Ovary (tissue), 7 donors: ENCODE measurements at regions not wholly inside any gene's neighbourhood (a gene's known extent, or its start where the extent isn't known, plus 50 kb on each side); places are given as distances from the start of the nearest gene placed in this dataset.

Experiments
- DNase-seq, 5 donors: peaks; one replicate each; pipeline ENCODE4 v3.0.0-alpha.2; 2019 to 2020
- H3K27ac ChIP-seq, 2 donors: fragments of 200-600 bp; one replicate each; pipeline versions ENCODE4 v1.5.1 to v1.8.0; 2019 to 2022
- H3K27me3 ChIP-seq: fragments of 200-600 bp; one replicate; pipeline ENCODE4 v1.8.0; 2022
- H3K36me3 ChIP-seq: fragments of 200-600 bp; sonication (generic); one replicate; pipeline ENCODE4 v1.5.1; 2019
- H3K4me1 ChIP-seq: one replicate; pipeline ENCODE4 v1.8.1; 2013; ENCODE audit warnings: mild to moderate bottlenecking, moderate library complexity; ENCODE audit not compliant: insufficient read depth
- H3K4me3 ChIP-seq: fragments of 200-600 bp; sonication (generic); one replicate; pipeline ENCODE4 v1.5.1; 2017
- H3K9me3 ChIP-seq, 2 donors: fragments of 200-600 bp in 1 of 2; sonication (generic) in 1 of 2; one replicate each; pipeline versions ENCODE4 v1.5.1 to v1.8.1; 2013 to 2019; ENCODE audit warnings: mild to moderate bottlenecking in 1 of 2, moderate library complexity in 1 of 2
- CTCF ChIP-seq, 3 donors: fragments of 450-650 bp in 2 of 3; fragments of 200-600 bp in 1 of 3; IDR thresholded peaks; one replicate each; pipeline versions ENCODE4 v1.5.1 to v1.8.0; 2016 to 2022; ENCODE audit warnings: antibody characterized with exemption in 3 of 3, mild to moderate bottlenecking in 1 of 3
- EP300 ChIP-seq: sonication (generic); formaldehyde crosslinking; IDR thresholded peaks from one replicate; pipeline ENCODE4 v1.6.1; 2017; ENCODE audit warnings: antibody characterized with exemption
- POLR2A ChIP-seq: fragments of 450-650 bp; IDR thresholded peaks from one replicate; pipeline ENCODE4 v1.6.1; 2017; ENCODE audit warnings: antibody characterized with exemption, mild to moderate bottlenecking, moderate library complexity
- WGBS, 3 donors: extraction: QIAGEN DNeasy Blood & Tissue Kit in 1 of 3; methylation state at CpG; one replicate each; pipeline versions ENCODE4 v1.1.5 to v1.1.7; 2013 to 2017; 5-methylcytosine and 5-hydroxymethylcytosine counted together
- intact Hi-C, 4 donors: fragments of 100-400 bp; cut with DNase I; formaldehyde crosslinking; loops; one replicate each; pipeline versions ENCODE4 v1.11.0 to v1.15.1; 2022 to 2023
- donor health status: DM: no; HTN: no; CAD: no; lungs with moderate emphysema.
- donor health status: DM: no; HTN: no; CAD: no.
- donor health status: Bipolar disorder and iron deficiency.
- donor health status: DM: no; HTN: no; CAD: no.
- donor health status: DM: yes; HTN: yes; CAD: no.

DNA sequence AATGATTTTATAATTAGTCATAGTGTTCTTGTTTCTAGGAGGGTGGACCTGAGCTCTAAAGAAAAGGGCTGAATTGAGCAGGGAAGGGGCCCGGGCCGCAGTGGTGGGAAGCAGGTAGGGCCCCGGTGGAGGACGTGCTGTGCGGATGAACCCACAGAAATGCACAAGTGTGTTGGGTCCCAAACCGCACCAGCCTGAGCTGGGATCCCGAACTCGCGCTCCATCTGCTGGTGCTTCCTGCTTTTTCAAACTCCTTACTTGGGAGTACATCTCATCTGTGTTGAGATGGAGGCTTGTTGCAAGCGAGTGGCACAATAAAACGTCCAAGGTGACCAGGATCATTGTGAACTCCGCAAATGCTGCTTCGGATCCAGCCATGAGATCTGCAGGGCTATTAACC is 244.8 kb upstream of the IGF1R start:
- Histone ChIP-seq H3K4me1 (no peaks in the 10 kb centered on the region), H3K9me3 (no peaks in the 10 kb centered on the region), H3K36me3 (no peaks in the 10 kb centered on the region), H3K4me3 (no peak overlapping the region), H3K27ac (no peak overlapping the region), H3K27me3 (no peaks in the 10 kb centered on the region)
- intact Hi-C loops, result no loop called here
- no peak for TF ChIP-seq CTCF (IDR thresholded peaks at IDR 0.05)
- no peak for TF ChIP-seq EP300
- TF ChIP-seq POLR2A, result no peak
- DNase-seq, result no peak
- 86 to 92% (median 90%) methylated on average over 13 of the region's 13 CpGs for WGBS, 3 donors

- no peaks in the 10 kb centered on the region for H3K36me3 ChIP-seq
- no peaks in the 10 kb centered on the region for H3K27me3 ChIP-seq
- intact Hi-C loops, result no loop called here
- no peak overlapping the region for H3K27ac ChIP-seq
- DNase-seq, result no peak
- H3K4me1 ChIP-seq, result no peaks in the 10 kb centered on the region
- TF ChIP-seq EP300 (no peak), POLR2A (no peak), CTCF (IDR thresholded peaks at IDR 0.05) (no peak)
- no peak overlapping the region for H3K4me3 ChIP-seq
- H3K9me3 ChIP-seq, result no peaks in the 10 kb centered on the region
- WGBS, 3 donors, result 27 to 40% (median 39%) methylated on average over 2 of the region's 2 CpGs
Measured at GRCh38 chr15:98405013-98405412, 243.3 kb upstream of the IGF1R start.

DNA sequence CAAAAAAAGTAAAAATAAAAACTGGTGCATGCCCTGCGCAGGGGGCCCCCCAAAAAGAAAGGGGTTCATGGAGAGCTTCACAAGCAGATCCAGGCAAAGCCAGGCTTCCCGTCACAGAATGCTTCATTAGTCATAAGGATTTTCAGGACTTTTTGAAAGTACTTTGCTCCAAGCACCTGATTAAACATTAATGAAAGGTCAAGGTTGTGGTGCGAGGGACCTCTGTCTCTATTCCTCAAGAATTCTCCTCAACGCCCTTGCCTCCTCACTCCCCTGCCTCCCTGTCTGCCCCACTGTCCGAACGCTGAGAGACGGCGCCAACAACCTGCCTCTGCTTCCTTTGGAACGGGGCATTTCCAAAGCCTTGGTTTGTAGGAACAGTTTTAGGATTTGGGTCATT is 240.1 kb upstream of the IGF1R start:
- 72 to 91% (median 78%) methylated on average over 9 of the region's 9 CpGs for WGBS, 3 donors
- Histone ChIP-seq H3K9me3 (no peaks in the 10 kb centered on the region), H3K4me1 (no peaks in the 10 kb centered on the region), H3K4me3 (no peak overlapping the region), H3K36me3 (no peaks in the 10 kb centered on the region), H3K27ac (no peak overlapping the region), H3K27me3 (no peaks in the 10 kb centered on the region)
- no peak for DNase-seq
- intact Hi-C loops, result no loop called here
- no peak for TF ChIP-seq EP300
- no peak for TF ChIP-seq CTCF (IDR thresholded peaks at IDR 0.05)
- TF ChIP-seq POLR2A, result no peak

- Histone ChIP-seq H3K4me3 (no peak overlapping the region), H3K4me1 (no peaks in the 10 kb centered on the region), H3K9me3 (no peaks in the 10 kb centered on the region), H3K27ac (no peak overlapping the region), H3K36me3 (no peaks in the 10 kb centered on the region), H3K27me3 (no peaks in the 10 kb centered on the region)
- 78 to 97% (median 82%) methylated on average over 2 of the region's 2 CpGs for WGBS, 3 donors
- intact Hi-C loops, result no loop called here
- DNase-seq, result no peak
- TF ChIP-seq CTCF (IDR thresholded peaks at IDR 0.05), result no peak
- no peak for TF ChIP-seq EP300
- TF ChIP-seq POLR2A, result no peak
Measured at GRCh38 chr15:98410328-98410727, 238.0 kb upstream of the IGF1R start.

- Histone ChIP-seq H3K36me3 (no peaks in the 10 kb centered on the region), H3K9me3 (no peaks in the 10 kb centered on the region), H3K4me1 (no peaks in the 10 kb centered on the region), H3K27me3 (no peaks in the 10 kb centered on the region), H3K27ac (no peak overlapping the region), H3K4me3 (no peak overlapping the region)
- no peak for DNase-seq
- intact Hi-C loops, result no loop called here
- 70 to 90% (median 79%) methylated on average over 2 of the region's 2 CpGs for WGBS, 3 donors
- TF ChIP-seq POLR2A (no peak), CTCF (IDR thresholded peaks at IDR 0.05) (no peak), EP300 (no peak)
Measured at GRCh38 chr15:98412852-98413251, 235.5 kb upstream of the IGF1R start.
